ENCODE measurements at regions not wholly inside any gene's neighbourhood (a gene's known extent, or its start where the extent isn't known, plus 50 kb on each side); places are given as distances from the start of the nearest gene placed in this dataset.

- no peak for TF ChIP-seq CTCF (IDR thresholded peaks at IDR 0.05; ENCODE audit: control insufficient read depth, insufficient read depth, low read depth, low read length, missing control alignments)
- no peak overlapping the region for H3K4me3 ChIP-seq (ENCODE audit: control insufficient read depth, low read depth, low read length)
- DNase-seq (ENCODE audit: low read depth) = no peak
Measured at GRCh38 chr20:60064554-60065196, 106.5 kb downstream of the CDH26 start.

GRCh38 chr20:60065741-60066437 is 107.7 kb downstream of the CDH26 start:
- H3K4me3 ChIP-seq (ENCODE audit: control insufficient read depth, low read depth, low read length) = no peak overlapping the region
- no peak for DNase-seq (ENCODE audit: low read depth)

GRCh38 chr20:60066438-60066823 is 108.2 kb downstream of the CDH26 start:
- H3K4me3 ChIP-seq (ENCODE audit: control insufficient read depth, low read depth, low read length) = no peak overlapping the region
- DNase-seq (ENCODE audit: low read depth) = no peak
- no peak for TF ChIP-seq CTCF (IDR thresholded peaks at IDR 0.05; ENCODE audit: control insufficient read depth, insufficient read depth, low read depth, low read length, missing control alignments)

More at GRCh38 chr20:60065741-60066437, 107.7 kb downstream of the CDH26 start:
- TF ChIP-seq CTCF (IDR thresholded peaks at IDR 0.05; ENCODE audit: control insufficient read depth, insufficient read depth, low read depth, low read length, missing control alignments) = no peak

- H3K4me3 ChIP-seq (ENCODE audit: control insufficient read depth, low read depth, low read length) = no peak overlapping the region
- TF ChIP-seq CTCF (IDR thresholded peaks at IDR 0.05; ENCODE audit: control insufficient read depth, insufficient read depth, low read depth, low read length, missing control alignments) = no peak
- no peak for DNase-seq (ENCODE audit: low read depth)
Measured at GRCh38 chr20:60068509-60068908, 110.3 kb downstream of the CDH26 start.

- TF ChIP-seq CTCF (IDR thresholded peaks at IDR 0.05; ENCODE audit: control insufficient read depth, insufficient read depth, low read depth, low read length, missing control alignments) = no peak
- no peak for DNase-seq (ENCODE audit: low read depth)
- no peak overlapping the region for H3K4me3 ChIP-seq (ENCODE audit: control insufficient read depth, low read depth, low read length)
Measured at GRCh38 chr20:60069656-60070055, 111.4 kb downstream of the CDH26 start.

- H3K4me3 ChIP-seq (ENCODE audit: control insufficient read depth, low read depth, low read length) = no peak overlapping the region
- TF ChIP-seq CTCF (IDR thresholded peaks at IDR 0.05; ENCODE audit: control insufficient read depth, insufficient read depth, low read depth, low read length, missing control alignments) = no peak
- DNase-seq (ENCODE audit: low read depth) = no peak
Measured at GRCh38 chr20:60070791-60071190, 112.6 kb downstream of the CDH26 start.
